ENCODE measurements at regions not wholly inside any gene's neighbourhood (a gene's known extent, or its start where the extent isn't known, plus 50 kb on each side); places are given as distances from the start of the nearest gene placed in this dataset.
A peak's percentile ranks its signal among the peaks of the same experiment; 100 is the strongest.

DNA sequence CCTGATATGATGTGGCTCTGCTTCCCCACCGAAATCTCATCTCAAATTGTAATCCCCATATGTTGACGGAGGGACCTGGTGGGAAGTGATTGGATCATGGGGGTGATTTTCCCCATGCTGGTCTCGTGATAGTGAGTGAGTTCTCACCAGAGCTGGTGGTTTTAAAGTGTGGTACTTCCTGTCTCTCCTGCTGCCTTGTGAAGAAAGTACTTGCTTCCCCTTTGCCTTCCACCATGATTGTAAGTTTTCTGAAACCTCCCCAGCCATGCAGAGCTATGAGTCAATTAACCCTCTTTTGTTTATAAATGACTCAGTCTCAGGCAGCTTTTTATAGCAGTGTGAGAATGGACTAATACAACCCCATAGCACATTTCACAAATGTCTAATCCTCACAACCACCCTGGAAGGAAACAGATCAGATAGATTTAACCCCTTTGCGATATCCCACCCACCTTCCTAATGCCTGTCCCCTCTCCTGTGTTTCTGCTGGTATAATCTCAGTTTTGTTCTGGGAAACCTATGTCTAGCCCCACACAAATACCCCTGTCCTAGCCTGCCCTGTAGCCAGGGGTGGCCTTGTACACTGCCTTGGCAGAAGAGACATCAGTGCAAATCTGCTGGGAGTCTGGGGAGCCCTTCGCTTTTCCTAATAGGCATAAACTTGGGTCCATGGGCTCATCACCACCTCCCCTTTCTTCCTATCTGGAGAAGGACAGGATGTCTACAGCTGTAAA is 157.0 kb upstream of the RAI14 start:
- ATAC-seq (peak in 1 of 8 donors; percentile 27), DNase-seq (no peak)
- Histone ChIP-seq H3K27ac (peak overlapping the region in 2 of 10 donors; percentile 35 to 52), H3K36me3 (no peaks in the 10 kb centered on the region), H3K4me3 (no peak overlapping the region), H3K4me1 (peaks cover 0 to 55% (median 29%) of the 10 kb centered on the region in 9 donors), H3K27me3 (peaks cover 0 to 15% (median 0%) of the 10 kb centered on the region in 7 donors), H3K9me3 (peaks cover 0 to 7% (median 0%) of the 10 kb centered on the region in 11 donors)
- intact Hi-C loops (cut with DNase I): no loop called here
- TF ChIP-seq, protein P1, sequence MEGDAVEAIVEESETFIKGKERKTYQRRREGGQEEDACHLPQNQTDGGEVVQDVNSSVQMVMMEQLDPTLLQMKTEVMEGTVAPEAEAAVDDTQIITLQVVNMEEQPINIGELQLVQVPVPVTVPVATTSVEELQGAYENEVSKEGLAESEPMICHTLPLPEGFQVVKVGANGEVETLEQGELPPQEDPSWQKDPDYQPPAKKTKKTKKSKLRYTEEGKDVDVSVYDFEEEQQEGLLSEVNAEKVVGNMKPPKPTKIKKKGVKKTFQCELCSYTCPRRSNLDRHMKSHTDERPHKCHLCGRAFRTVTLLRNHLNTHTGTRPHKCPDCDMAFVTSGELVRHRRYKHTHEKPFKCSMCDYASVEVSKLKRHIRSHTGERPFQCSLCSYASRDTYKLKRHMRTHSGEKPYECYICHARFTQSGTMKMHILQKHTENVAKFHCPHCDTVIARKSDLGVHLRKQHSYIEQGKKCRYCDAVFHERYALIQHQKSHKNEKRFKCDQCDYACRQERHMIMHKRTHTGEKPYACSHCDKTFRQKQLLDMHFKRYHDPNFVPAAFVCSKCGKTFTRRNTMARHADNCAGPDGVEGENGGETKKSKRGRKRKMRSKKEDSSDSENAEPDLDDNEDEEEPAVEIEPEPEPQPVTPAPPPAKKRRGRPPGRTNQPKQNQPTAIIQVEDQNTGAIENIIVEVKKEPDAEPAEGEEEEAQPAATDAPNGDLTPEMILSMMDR (IDR thresholded peaks at IDR 0.05): no peak
- 85 to 95% methylated on average over 5 of the region's 5 CpGs for WGBS, 2 donors

GRCh38 chr5:34500236-34500847 is 155.8 kb upstream of the RAI14 start:
- TF ChIP-seq, protein P1 (IDR thresholded peaks at IDR 0.05): no peak
- H3K4me3 ChIP-seq: no peak overlapping the region
- peaks cover 0 to 18% (median 0%) of the 10 kb centered on the region in 7 donors for H3K27me3 ChIP-seq
- H3K36me3 ChIP-seq: no peaks in the 10 kb centered on the region
- H3K27ac ChIP-seq: no peak overlapping the region
- H3K9me3 ChIP-seq: peaks cover 0 to 7% (median 0%) of the 10 kb centered on the region in 11 donors
- intact Hi-C loops (cut with DNase I): no loop called here
- ATAC-seq (no peak), DNase-seq (no peak)
- 79 to 89% methylated on average over 9 of the region's 9 CpGs for WGBS, 2 donors
- peaks cover 0 to 55% (median 32%) of the 10 kb centered on the region in 9 donors for H3K4me1 ChIP-seq

DNA sequence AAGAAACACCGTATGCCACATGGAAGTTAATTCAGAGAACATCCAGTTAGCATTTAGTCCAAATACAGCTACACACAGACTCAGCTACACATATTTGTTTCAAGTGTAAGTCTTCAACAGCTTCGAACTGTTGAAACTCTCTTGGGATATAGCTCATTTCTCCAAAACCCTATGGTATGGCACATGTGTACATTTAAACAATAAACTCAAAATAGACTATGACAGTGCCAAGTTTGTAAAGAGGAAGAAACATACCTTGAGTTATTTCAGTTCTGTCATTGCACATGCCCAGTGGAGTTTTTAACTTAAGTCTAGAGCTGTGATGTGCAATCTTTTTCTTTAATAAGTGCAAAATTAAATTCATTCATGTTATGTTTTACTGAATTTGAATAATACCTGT is 155.1 kb upstream of the RAI14 start:
- H3K4me3 ChIP-seq: no peak overlapping the region
- no peak overlapping the region for H3K27ac ChIP-seq
- no peak for ATAC-seq
- 29 to 46% methylated on average over 2 of the region's 2 CpGs for WGBS, 2 donors
- no peaks in the 10 kb centered on the region for H3K36me3 ChIP-seq
- TF ChIP-seq, protein P1 (IDR thresholded peaks at IDR 0.05): no peak
- peaks cover 0 to 18% (median 0%) of the 10 kb centered on the region in 7 donors for H3K27me3 ChIP-seq
- no peak for DNase-seq
- peaks cover 0 to 9% (median 0%) of the 10 kb centered on the region in 11 donors for H3K9me3 ChIP-seq
- H3K4me1 ChIP-seq: peaks cover 0 to 55% (median 32%) of the 10 kb centered on the region in 9 donors
- intact Hi-C loops (cut with DNase I): no loop called here

DNA sequence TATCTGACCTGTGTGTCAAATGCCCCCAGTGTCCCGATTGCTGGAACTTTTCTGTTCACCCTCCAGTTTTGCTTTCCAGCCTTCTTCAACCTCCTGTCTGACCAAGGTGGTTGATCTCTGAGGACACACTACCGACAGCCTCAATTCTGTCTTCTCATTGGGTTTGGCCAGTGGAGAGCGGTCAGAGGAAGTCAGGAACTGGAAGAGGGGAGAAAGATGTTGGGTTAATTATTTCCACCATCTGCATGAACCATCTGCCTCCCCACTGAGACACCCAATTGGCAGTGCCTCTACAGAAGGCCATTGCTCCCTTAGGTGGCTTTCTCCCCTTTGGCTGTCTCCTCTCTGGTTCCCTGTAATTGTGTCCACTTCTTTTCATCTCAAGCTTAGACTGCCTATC is 154.3 kb upstream of the RAI14 start:
- TF ChIP-seq, protein P1 (IDR thresholded peaks at IDR 0.05): no peak
- H3K4me3 ChIP-seq: no peak overlapping the region
- WGBS, 2 donors: 79 to 93% methylated on average over 3 of the region's 3 CpGs
- H3K27me3 ChIP-seq: peaks cover 0 to 18% (median 0%) of the 10 kb centered on the region in 7 donors
- peaks cover 0 to 49% (median 28%) of the 10 kb centered on the region in 9 donors for H3K4me1 ChIP-seq
- DNase-seq: no peak
- H3K36me3 ChIP-seq: no peaks in the 10 kb centered on the region
- no peak overlapping the region for H3K27ac ChIP-seq
- ATAC-seq: no peak
- peaks cover 0 to 9% (median 0%) of the 10 kb centered on the region in 11 donors for H3K9me3 ChIP-seq
- intact Hi-C loops (cut with DNase I): no loop called here

Data from heart right ventricle (tissue), 16 donors.